ENCODE measurements at regions not wholly inside any gene's neighbourhood (a gene's known extent, or its start where the extent isn't known, plus 50 kb on each side); places are given as distances from the start of the nearest gene placed in this dataset.
"Not testable (repeated sequence)": the region's sequence is repeated elsewhere in the genome, so short reads cannot be mapped to it uniquely, and the experiment has no call there.

- Mint-ChIP-seq H3K4me1 (ENCODE audit: insufficient read depth, unreplicated experiment) (no peaks in the 10 kb centered on the region), H3K4me3 (ENCODE audit: unreplicated experiment) (no peak overlapping the region), H3K27me3 (ENCODE audit: insufficient read depth, unreplicated experiment) (no peaks in the 10 kb centered on the region), H3K9me3 (ENCODE audit: unreplicated experiment) (peaks cover 16% of the 10 kb centered on the region), H3K36me3 (ENCODE audit: insufficient read depth, unreplicated experiment) (no peaks in the 10 kb centered on the region), H3K27ac (ENCODE audit: low read depth, unreplicated experiment) (no peak overlapping the region)
- TF ChIP-seq, protein P1, sequence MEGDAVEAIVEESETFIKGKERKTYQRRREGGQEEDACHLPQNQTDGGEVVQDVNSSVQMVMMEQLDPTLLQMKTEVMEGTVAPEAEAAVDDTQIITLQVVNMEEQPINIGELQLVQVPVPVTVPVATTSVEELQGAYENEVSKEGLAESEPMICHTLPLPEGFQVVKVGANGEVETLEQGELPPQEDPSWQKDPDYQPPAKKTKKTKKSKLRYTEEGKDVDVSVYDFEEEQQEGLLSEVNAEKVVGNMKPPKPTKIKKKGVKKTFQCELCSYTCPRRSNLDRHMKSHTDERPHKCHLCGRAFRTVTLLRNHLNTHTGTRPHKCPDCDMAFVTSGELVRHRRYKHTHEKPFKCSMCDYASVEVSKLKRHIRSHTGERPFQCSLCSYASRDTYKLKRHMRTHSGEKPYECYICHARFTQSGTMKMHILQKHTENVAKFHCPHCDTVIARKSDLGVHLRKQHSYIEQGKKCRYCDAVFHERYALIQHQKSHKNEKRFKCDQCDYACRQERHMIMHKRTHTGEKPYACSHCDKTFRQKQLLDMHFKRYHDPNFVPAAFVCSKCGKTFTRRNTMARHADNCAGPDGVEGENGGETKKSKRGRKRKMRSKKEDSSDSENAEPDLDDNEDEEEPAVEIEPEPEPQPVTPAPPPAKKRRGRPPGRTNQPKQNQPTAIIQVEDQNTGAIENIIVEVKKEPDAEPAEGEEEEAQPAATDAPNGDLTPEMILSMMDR (IDR thresholded peaks at IDR 0.05; ENCODE audit: unreplicated experiment): no peak
- no TSS peak for BruUV-seq (replicated peaks)
- intact Hi-C loops (cut with micrococcal nuclease): no loop called here
- ChIA-PET CTCF (no interaction called here), POLR2A (no interaction called here)
- no peak for DNase-seq (ENCODE audit: unreplicated experiment)
Observed at GRCh38 chr18:78273876-78274275, 705.7 kb upstream of the SALL3 start.

DNA sequence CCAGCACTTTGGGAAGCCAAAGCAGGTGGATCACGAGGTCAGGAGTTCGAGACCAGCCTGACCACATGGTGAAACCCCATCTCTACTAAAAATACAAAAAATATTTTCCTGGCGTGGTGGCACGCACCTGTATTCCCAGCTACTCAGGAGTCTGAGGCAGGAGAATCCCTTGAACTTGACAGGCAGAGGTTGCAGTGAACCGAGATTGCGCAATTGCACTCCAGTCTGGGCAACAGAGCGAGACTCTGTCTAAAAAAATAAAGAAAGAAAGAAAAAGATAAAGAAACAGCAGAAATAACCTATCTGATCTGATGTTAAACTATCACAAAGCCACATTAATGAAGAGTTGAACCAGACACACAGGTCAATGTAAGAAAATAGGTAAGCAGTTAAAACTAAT, 696.2 kb upstream of the SALL3 start:
- H3K4me3 Mint-ChIP-seq (ENCODE audit: unreplicated experiment); H3K27me3 Mint-ChIP-seq (ENCODE audit: insufficient read depth, unreplicated experiment); H3K4me1 Mint-ChIP-seq (ENCODE audit: insufficient read depth, unreplicated experiment); H3K36me3 Mint-ChIP-seq (ENCODE audit: insufficient read depth, unreplicated experiment); POLR2A ChIA-PET; H3K27ac Mint-ChIP-seq (ENCODE audit: low read depth, unreplicated experiment); intact Hi-C loops (cut with micrococcal nuclease); BruUV-seq (replicated peaks); DNase-seq (ENCODE audit: unreplicated experiment): not testable (repeated sequence)
- peaks cover 18% of the 10 kb centered on the region for H3K9me3 Mint-ChIP-seq (ENCODE audit: unreplicated experiment)
- CTCF ChIA-PET: interaction anchor here (0.7 kb wide), 1 partner anchor 274 kb away, joined by 4 read pairs; no protein-coding TSS in a partner anchor

- DNase-seq (ENCODE audit: unreplicated experiment): no peak
- TF ChIP-seq, protein P1 (IDR thresholded peaks at IDR 0.05; ENCODE audit: unreplicated experiment): no peak
- Mint-ChIP-seq H3K36me3 (ENCODE audit: insufficient read depth, unreplicated experiment) (no peaks in the 10 kb centered on the region), H3K9me3 (ENCODE audit: unreplicated experiment) (peaks cover 53% of the 10 kb centered on the region), H3K4me1 (ENCODE audit: insufficient read depth, unreplicated experiment) (no peaks in the 10 kb centered on the region), H3K27ac (ENCODE audit: low read depth, unreplicated experiment) (no peak overlapping the region), H3K4me3 (ENCODE audit: unreplicated experiment) (no peak overlapping the region), H3K27me3 (ENCODE audit: insufficient read depth, unreplicated experiment) (no peaks in the 10 kb centered on the region)
- BruUV-seq (replicated peaks): no TSS peak
- POLR2A ChIA-PET: no interaction called here
- intact Hi-C loops (cut with micrococcal nuclease): no loop called here
- CTCF ChIA-PET: interaction anchor here (0.6 to 0.8 kb wide), 2 partner anchors 667 to 860 kb away, joined by 3 read pairs; no protein-coding TSS in a partner anchor
Observed at GRCh38 chr18:78292618-78293380, 686.8 kb upstream of the SALL3 start.

GRCh38 chr18:78293540-78293939, 686.1 kb upstream of the SALL3 start:
- no peak overlapping the region for H3K4me3 Mint-ChIP-seq (ENCODE audit: unreplicated experiment)
- ChIA-PET POLR2A (no interaction called here), CTCF (no interaction called here)
- no TSS peak for BruUV-seq (replicated peaks)
- peaks cover 54% of the 10 kb centered on the region for H3K9me3 Mint-ChIP-seq (ENCODE audit: unreplicated experiment)
- DNase-seq (ENCODE audit: unreplicated experiment): no peak
- H3K36me3 Mint-ChIP-seq (ENCODE audit: insufficient read depth, unreplicated experiment): no peaks in the 10 kb centered on the region
- no peak overlapping the region for H3K27ac Mint-ChIP-seq (ENCODE audit: low read depth, unreplicated experiment)
- TF ChIP-seq, protein P1 (IDR thresholded peaks at IDR 0.05; ENCODE audit: unreplicated experiment): no peak
- intact Hi-C loops (cut with micrococcal nuclease): no loop called here
- no peaks in the 10 kb centered on the region for H3K4me1 Mint-ChIP-seq (ENCODE audit: insufficient read depth, unreplicated experiment)
- no peaks in the 10 kb centered on the region for H3K27me3 Mint-ChIP-seq (ENCODE audit: insufficient read depth, unreplicated experiment)

Data from MCF 10A (cell line).